Smooth muscle cell (in vitro differentiated cells): ENCODE measurements at regions not wholly inside any gene's neighbourhood (a gene's known extent, or its start where the extent isn't known, plus 50 kb on each side); places are given as distances from the start of the nearest gene placed in this dataset.

Experiments used
- DNase-seq: peaks from one replicate; lab custom pipeline; 2025; ENCODE audit not compliant: unreplicated experiment; lab: John Stamatoyannopoulos, UW
- H2AFZ ChIP-seq: fragments of 200-600 bp; sonication (generic); 2 replicates; pipeline ENCODE4 v1.6.0; 2016; ENCODE audit warnings: antibody characterized with exemption, low read depth, mild to moderate bottlenecking
- H3F3A ChIP-seq: fragments of 200-600 bp; sonication (generic); 2 replicates; pipeline ENCODE4 v1.6.0; 2017; ENCODE audit warnings: antibody characterized with exemption, low read depth
- H3K27ac ChIP-seq: fragments of 200-600 bp; sonication (generic); 2 replicates; pipeline ENCODE4 v1.5.1; 2016; ENCODE audit warnings: low read depth, mild to moderate bottlenecking
- H3K27me3 ChIP-seq: fragments of 200-600 bp; sonication (generic); 2 replicates; pipeline ENCODE4 v1.6.1; 2016; ENCODE audit warnings: low read depth, mild to moderate bottlenecking
- H3K36me3 ChIP-seq: fragments of 200-600 bp; sonication (generic); 2 replicates; pipeline ENCODE4 v1.5.1; 2016; ENCODE audit warnings: low read depth
- H3K4me1 ChIP-seq: fragments of 200-600 bp; sonication (generic); 2 replicates; pipeline ENCODE4 v1.5.1; 2016; ENCODE audit warnings: low read depth
- H3K4me2 ChIP-seq: fragments of 200-600 bp; sonication (generic); 2 replicates; pipeline ENCODE4 v1.6.0; 2016; ENCODE audit warnings: mild to moderate bottlenecking
- H3K4me3 ChIP-seq: fragments of 200-600 bp; sonication (generic); 2 replicates; pipeline ENCODE4 v1.5.1; 2016; ENCODE audit warnings: mild to moderate bottlenecking
- H3K79me2 ChIP-seq: fragments of 200-600 bp; sonication (generic); 2 replicates; pipeline ENCODE4 v1.6.0; 2016; ENCODE audit warnings: low read depth, mild to moderate bottlenecking
- H3K9ac ChIP-seq: fragments of 200-600 bp; sonication (generic); 2 replicates; pipeline ENCODE4 v1.6.0; 2016; ENCODE audit warnings: low read depth
- H3K9me3 ChIP-seq: fragments of 200-600 bp; sonication (generic); replicated peaks from 2 replicates; pipeline ENCODE4 v1.5.1; 2016; ENCODE audit warnings: low read depth
- H4K20me1 ChIP-seq: fragments of 200-600 bp; sonication (generic); 2 replicates; pipeline ENCODE4 v1.6.0; 2016; ENCODE audit warnings: low read depth
- WGBS: methylation state at CpG from one replicate; pipeline ENCODE4 v1.1.7; 2016; ENCODE audit warnings: low lambda C conversion rate; 5-methylcytosine and 5-hydroxymethylcytosine counted together
- TF ChIP-seq, protein P1 (sequence below): fragments of 200-600 bp; sonication (generic); IDR thresholded peaks from 2 replicates; pipeline ENCODE4 v1.5.1; 2017; ENCODE audit warnings: borderline replicate concordance, mild to moderate bottlenecking, antibody characterized with exemption; ENCODE audit not compliant: insufficient read depth, poor library complexity, severe bottlenecking

GRCh38 chr6:94127716-94128115, 708.4 kb upstream of the EPHA7 start:
- TF ChIP-seq, protein P1, sequence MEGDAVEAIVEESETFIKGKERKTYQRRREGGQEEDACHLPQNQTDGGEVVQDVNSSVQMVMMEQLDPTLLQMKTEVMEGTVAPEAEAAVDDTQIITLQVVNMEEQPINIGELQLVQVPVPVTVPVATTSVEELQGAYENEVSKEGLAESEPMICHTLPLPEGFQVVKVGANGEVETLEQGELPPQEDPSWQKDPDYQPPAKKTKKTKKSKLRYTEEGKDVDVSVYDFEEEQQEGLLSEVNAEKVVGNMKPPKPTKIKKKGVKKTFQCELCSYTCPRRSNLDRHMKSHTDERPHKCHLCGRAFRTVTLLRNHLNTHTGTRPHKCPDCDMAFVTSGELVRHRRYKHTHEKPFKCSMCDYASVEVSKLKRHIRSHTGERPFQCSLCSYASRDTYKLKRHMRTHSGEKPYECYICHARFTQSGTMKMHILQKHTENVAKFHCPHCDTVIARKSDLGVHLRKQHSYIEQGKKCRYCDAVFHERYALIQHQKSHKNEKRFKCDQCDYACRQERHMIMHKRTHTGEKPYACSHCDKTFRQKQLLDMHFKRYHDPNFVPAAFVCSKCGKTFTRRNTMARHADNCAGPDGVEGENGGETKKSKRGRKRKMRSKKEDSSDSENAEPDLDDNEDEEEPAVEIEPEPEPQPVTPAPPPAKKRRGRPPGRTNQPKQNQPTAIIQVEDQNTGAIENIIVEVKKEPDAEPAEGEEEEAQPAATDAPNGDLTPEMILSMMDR, result no peak
- peaks cover 15% of the 10 kb centered on the region for H3K4me1 ChIP-seq
- no peaks in the 10 kb centered on the region for H3K9me3 ChIP-seq
- WGBS, result 93% methylated on average over 1 of the region's 1 CpG
- H2AFZ ChIP-seq, result no peak overlapping the region
- no peak overlapping the region for H3K9ac ChIP-seq
- H4K20me1 ChIP-seq, result no peaks in the 10 kb centered on the region
- no peaks in the 10 kb centered on the region for H3K27me3 ChIP-seq
- no peak overlapping the region for H3K4me2 ChIP-seq
- no peaks in the 10 kb centered on the region for H3F3A ChIP-seq
- no peak overlapping the region for H3K4me3 ChIP-seq
- H3K27ac ChIP-seq, result no peak overlapping the region
- no peaks in the 10 kb centered on the region for H3K79me2 ChIP-seq
- no peak for DNase-seq
- H3K36me3 ChIP-seq, result no peaks in the 10 kb centered on the region

GRCh38 chr6:94124333-94124732, 705.0 kb upstream of the EPHA7 start:
- Histone ChIP-seq H3K4me2 (no peak overlapping the region), H4K20me1 (no peaks in the 10 kb centered on the region), H3K36me3 (no peaks in the 10 kb centered on the region), H3K4me1 (no peaks in the 10 kb centered on the region), H3K79me2 (no peaks in the 10 kb centered on the region), H3K9ac (no peak overlapping the region), H3K27me3 (no peaks in the 10 kb centered on the region), H3K27ac (no peak overlapping the region), H2AFZ (no peak overlapping the region), H3K4me3 (no peak overlapping the region), H3F3A (no peaks in the 10 kb centered on the region), H3K9me3 (no peaks in the 10 kb centered on the region)
- TF ChIP-seq, protein P1, result no peak
- no peak for DNase-seq
- WGBS, result 100% methylated on average over 1 of the region's 1 CpG

DNA sequence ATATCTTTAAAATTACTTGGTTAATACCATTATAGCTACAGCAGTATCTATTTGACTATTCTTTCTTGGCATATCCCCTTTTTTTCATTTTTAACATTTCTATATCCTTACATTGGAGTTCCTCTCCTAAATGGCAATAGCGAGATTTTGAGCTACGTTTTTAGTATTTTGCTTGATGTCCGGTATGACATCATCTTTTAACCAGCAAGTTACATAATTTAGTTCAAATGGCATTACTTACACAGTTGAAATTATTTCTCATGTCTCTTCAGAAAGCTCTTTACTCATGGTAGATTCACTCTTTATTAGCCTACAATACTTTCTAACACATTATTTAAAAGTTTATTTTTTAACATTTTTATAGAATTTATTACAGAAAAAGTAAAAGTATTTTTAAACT, 701.7 kb upstream of the EPHA7 start:
- Histone ChIP-seq H3F3A (no peaks in the 10 kb centered on the region), H3K4me3 (no peak overlapping the region), H3K9ac (no peak overlapping the region), H3K4me2 (no peak overlapping the region), H3K79me2 (no peaks in the 10 kb centered on the region), H3K27me3 (no peaks in the 10 kb centered on the region), H3K36me3 (no peaks in the 10 kb centered on the region), H2AFZ (no peak overlapping the region), H4K20me1 (no peaks in the 10 kb centered on the region), H3K27ac (no peak overlapping the region), H3K4me1 (no peaks in the 10 kb centered on the region), H3K9me3 (no peaks in the 10 kb centered on the region)
- TF ChIP-seq, protein P1, result no peak
- no peak for DNase-seq
- WGBS, result 94% methylated on average over 3 of the region's 3 CpGs

GRCh38 chr6:94099072-94099471, 679.7 kb upstream of the EPHA7 start:
- H3K4me1 ChIP-seq, result no peaks in the 10 kb centered on the region

More at GRCh38 chr6:94099072-94099471, 679.7 kb upstream of the EPHA7 start:
- Histone ChIP-seq H3K9ac (no peak overlapping the region), H3K4me3 (no peak overlapping the region), H4K20me1 (no peaks in the 10 kb centered on the region), H3K27me3 (no peaks in the 10 kb centered on the region), H3F3A (no peaks in the 10 kb centered on the region), H3K36me3 (no peaks in the 10 kb centered on the region), H2AFZ (no peak overlapping the region), H3K79me2 (no peaks in the 10 kb centered on the region), H3K9me3 (no peaks in the 10 kb centered on the region), H3K4me2 (no peak overlapping the region), H3K27ac (no peak overlapping the region)
- TF ChIP-seq, protein P1, result no peak
- DNase-seq, result no peak
- 95% methylated on average over 4 of the region's 4 CpGs for WGBS
